GM04503 (cell line): ENCODE measurements at regions not wholly inside any gene's neighbourhood (a gene's known extent, or its start where the extent isn't known, plus 50 kb on each side); places are given as distances from the start of the nearest gene placed in this dataset.

Source experiments
- DNase-seq: peaks from one replicate; pipeline ENCODE4 v3.0.0-alpha.2; 2012; ENCODE audit warnings: low read depth

DNA sequence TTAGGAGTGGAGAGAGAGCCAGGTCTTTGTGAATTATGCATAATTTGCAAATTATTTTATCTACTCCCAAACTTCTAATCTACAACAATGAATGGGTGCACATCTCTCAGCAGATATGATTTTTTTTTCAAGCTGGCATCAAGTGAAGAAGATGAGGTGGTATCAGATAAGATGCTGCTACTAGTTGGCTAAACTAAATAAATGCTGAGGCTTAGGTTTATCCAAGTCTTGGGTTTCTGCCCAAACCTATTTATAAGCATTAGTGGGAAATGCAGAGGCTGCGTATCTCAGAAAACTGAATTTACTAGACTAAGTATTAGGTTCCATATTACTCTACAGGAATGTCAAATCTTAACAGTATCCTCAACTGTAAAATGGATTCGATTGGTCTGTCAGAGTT, 703.0 kb upstream of the CELF2 start:
- no peak for DNase-seq

DNA sequence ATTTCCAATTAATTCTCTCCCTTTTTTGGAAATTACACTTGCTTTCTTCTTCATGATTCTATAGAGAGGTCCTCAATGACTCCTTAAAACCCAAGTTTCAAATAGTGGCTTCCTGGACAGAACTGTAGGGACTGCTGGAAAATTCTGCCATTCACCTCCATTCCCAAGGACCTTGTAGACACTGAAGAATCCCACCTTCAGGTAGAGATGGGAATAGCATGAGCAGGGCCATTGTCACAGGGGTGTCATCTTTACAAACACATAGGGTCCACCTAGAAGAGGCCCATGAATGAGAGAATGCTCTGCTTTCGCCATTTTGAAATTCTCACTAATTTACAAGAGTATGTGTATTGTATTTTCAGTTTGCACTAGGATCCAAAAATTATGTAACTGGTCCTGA, 701.7 kb upstream of the CELF2 start:
- no peak for DNase-seq

DNA sequence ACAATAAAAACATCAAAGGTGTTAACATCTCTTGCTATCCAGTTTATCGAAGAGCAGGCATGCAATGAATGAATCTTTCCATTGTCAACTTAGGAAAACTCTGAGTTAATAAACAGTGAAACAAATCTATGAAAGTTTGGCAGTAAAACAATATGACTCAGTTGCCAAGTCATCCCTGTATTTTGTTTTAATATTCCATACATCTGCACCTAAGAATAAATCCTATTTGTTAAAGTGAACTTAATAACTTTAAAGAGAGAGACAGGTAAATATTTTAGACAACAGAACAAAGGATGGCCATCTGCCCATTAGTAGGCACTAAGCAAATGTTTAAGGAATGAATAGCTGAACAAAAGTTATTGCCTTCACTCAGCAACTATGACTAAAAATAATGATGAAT, 700.5 kb upstream of the CELF2 start:
- no peak for DNase-seq

DNA sequence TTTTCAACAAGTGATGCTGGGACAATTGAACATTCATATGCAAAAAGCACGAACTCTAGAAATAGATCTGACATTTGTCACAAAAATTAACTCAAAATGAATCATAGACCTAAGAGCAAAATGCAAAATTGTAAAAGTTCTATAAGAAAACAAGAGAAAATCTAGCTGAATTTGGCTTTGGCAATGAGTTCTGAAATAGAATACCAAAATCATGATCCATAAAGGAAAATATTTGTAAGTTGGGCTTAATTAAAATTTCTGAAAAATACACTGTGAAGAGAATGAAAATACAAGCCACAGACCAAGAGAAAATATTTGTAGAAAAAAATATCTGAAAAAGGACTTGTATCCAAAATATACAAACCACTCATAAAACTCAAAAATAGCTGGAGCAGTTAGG, 698.8 kb upstream of the CELF2 start:
- no peak for DNase-seq

DNA sequence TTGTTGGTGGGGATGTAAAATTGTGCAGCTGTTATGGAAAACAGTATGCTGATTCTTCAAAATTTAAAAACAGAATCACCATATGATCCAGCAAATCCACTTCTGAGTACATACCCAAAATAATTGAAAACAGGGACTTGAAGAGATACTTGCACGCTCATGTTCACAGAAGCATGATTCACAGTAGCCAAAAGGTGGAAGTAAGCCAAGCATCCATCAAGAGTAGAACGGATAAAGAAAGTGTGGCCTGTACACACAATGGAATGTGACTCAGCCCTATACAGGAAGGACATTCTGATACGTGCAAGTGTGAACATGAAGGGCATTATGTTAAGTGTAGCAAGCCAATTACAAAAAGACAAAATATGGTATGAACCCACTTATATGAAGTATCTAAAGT, 696.7 kb upstream of the CELF2 start:
- DNase-seq: no peak

DNA sequence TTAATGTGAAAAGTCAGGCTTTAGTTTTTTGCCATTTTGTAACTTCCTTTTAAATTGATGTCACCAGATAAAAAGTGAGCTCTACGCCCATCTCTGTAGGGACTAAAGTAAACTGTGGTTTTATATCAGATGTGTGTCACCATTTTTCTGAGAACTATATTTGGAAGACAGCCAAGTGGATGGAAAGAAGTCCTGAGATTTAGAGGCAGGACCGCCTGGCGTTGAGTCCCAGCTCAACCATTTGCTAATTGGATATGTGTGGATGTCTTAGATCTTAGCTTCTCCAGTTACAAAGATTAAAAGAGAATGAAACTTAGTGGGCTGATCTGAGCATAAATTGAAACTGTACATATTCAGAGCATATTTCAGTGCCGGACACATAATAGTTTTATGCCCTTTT, 691.6 kb upstream of the CELF2 start:
- no peak for DNase-seq

DNA sequence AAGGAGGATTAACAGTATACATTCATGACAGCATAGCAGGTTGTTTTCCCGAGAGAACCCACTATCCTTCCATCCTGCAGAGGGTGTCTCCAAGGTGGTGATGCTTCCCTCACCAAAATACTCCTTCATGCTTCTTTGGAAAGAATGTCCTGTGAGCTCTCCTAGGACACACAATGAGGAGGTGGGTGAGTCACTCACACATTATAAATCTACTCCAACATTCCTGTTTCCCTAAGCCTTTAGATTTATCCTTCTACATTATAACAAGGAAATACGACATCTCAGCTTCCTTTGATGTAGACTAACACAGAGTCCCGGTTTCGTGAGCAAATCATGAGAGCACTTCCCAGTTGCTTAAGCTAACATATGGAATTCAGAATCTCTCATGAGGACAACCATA, 689.7 kb upstream of the CELF2 start:
- no peak for DNase-seq

DNA sequence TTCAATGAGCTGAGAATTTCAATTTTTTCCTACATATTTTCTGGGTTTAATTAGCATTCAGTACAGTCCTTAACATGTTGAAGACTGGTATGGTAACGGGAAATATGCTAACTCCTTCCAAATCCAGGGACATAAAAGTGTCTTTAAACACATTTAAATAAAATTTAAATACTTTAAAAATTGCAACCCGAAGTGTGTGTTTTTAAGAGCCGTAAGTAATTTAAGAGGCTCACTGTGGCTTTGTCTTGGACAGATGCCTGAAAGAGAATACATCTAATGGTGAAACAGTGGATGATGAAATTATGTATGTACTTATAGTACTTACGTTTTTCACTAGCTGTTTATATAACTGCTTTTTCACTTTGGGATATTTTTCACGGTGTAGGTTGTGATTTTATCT, 687.3 kb upstream of the CELF2 start:
- DNase-seq: no peak

DNA sequence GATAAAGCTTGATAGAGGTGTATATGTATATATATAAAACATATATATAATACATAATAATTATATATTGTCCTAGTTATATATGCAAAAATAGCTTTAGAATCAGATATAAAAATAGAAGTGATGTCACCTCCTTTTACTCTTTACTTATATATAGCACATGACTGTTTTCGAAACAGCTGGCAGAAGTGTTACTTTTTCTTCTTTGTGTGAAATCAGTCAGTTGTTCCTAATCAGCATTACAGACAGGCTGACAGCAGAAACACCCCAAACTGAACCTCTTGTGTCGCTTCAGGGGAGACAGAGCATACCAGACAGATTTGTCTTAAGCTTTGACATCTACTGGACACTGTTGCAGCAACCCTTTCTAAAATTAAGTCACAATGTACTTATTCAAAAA, 684.9 kb upstream of the CELF2 start:
- DNase-seq: no peak

DNA sequence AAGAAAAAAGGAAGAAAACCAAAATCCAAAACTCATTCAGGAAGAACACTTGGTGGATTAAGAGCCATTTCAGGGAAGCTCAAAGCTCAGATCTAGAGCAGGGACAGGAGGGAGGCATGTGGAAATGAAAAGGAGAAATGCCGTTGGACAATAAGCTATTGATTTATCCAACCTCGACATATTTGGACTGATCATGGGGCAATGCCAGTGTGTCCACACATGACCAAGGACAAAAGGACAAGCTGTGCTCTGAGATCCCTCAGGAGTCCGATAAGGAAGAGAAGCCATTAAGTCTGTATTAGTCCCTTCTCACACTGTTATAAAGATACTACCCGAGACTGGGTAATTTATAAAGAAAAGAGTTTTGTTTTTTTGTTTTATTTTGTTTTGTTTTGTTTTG, 684.0 kb upstream of the CELF2 start:
- no peak for DNase-seq

DNA sequence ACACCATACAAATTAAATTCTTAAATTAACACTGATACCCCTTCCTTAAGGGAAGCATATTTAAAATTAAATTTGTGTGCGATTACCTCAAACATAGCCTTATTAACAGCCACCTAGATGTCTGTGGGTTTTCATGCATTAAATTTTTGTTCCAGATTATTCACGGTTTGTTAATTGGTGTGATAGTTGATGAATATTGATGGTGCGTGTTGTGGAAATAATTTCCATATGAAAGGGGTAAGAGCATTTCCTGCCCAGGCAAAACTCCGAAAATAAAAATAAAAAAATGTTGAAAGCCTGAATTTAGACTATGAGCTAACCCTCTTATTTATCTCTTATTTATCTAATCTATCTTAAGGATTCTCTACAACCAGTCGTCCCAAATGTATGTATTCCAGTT, 679.3 kb upstream of the CELF2 start:
- no peak for DNase-seq

DNA sequence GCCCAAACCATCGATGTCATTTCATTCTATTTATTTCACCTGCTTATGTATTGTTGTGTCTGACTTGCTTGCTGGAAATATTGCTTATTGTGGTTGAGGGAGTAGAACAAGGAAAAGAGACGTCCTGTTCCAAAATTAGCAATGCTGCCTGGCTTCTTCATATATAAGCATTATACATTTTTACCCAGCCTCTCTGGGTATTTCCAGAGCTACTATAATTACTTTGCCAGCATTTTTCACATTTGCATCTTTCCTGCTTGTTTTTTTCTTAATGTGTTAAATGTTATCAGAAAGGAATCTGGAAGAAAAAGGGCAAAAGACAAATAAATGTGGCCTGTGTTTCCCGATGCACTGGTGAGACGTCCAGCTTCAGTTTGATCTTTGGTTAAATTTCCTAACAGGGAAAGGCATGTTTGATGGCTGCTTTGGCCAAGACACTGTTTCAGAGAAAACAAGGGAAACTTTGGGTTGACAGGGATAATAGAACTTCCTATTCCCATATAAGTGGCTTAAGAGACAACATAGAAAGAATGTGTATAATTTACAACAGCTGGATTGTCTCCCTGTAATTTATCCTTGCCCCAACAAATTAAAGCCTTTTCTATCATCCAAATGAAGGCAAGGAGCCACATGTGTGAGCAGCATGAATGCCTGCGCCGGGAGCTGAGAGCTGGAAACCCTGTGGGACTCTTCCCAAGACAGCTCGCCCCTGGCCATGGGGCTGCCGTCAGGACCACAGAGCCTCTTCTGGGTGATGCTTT, 671.1 kb upstream of the CELF2 start:
- DNase-seq: no peak

DNA sequence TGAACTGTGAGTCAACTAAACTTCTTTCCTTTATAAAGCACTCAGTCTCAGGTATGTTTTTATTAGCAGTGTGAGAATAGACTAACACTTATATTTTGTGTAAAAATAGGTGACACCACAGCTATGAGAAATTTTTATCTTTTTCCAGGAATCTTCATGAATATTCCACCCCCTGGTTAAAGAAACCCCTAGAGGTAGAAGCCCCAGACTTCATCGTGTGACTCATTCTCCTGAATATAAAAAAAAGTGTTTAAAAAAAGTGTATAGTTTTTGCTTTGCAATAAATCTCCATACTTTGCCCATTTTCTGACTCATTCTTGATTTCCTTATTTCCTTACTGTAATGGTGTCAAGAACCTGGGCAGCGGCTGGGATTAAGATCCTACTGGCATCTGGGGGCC, 667.6 kb upstream of the CELF2 start:
- DNase-seq: no peak

DNA sequence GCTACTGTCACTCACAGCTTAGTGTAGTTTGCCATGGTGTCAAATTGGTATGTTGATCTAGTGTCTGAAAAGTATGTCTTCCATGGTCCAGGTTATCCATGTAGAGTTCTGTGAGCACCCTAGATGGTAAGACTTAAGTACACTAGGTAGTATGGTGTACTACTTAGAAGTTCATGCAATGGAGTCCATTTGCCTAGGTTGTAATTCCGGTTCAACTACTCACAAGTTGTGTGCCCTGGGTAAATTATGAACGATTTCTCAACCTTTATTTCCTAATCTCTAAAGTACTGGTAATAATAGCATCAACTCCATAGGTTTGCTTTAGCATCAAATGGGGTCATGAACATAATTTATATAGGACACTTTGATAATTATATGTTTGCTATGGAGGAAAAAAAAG, 666.2 kb upstream of the CELF2 start:
- DNase-seq: no peak

DNA sequence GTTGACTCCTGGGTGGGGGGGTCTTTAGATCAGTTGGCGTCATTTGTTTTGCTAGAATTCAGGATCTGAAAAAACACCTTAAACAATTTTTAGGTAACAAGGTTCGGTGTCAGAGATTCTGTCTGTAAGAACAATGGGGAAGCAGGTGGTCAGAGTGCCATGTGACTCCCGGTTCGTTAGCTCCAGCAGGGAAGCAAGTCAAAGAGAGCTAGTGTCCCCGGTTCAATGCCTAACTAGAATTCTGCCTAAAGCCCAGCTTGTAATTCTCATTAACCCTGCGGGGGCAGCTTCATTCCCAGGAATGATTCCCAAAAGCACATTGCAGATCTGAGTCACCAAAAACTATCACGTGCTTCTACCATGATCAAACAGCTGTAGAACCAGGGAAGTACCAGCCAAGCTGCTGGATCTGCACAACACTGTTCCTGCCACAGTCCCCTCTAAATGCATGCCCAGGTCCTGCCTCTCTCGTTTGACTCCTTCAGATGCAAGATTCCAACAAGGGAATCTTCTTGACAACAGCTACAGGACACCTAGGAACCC, 664.3 kb upstream of the CELF2 start:
- no peak for DNase-seq

DNA sequence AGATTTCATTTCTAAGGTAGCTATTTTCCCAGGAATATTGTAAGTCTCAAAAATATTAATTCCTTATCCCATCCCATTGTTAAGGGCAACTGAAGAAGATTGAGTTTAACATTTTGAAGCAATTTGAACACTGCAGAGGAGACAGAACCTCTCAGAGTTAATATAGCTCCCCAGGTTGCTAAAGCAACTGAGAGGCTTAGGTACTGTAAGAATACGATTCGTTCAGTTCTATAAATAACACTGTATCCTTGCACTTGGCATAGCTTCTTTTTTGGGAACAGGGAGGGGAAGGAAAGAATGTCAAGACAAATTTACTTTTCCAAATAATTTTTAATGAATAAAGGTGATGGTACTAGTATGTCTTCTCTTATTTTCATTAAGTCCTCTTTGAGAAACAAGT, 658.4 kb upstream of the CELF2 start:
- DNase-seq: no peak

DNA sequence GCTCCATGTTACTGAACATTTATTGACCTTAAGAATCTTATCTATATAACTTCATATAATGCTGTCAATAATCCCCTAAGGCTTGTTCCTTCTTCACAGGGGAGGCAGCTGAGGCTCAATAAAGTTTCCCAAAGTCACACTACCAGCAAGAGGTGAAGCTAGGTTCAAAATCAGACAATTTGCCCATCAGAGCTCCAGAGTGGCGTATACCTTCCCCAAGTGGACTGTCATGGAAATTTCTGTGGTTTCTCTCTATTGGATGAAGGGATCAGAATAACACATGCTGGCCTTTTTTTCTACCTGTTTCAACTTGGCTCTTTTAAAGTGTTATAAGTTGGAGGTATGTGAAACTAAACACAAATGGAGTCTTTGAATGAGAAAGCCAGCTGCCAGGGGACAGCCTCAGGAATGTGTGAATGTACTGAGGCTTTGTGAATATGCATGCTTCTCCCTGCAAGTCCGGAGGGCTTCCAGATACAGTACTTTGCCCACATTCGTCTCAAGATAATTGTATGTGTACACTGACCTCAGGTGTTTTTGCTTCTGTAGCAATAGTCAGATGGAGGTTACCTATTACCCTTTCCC, 656.3 kb upstream of the CELF2 start:
- no peak for DNase-seq

DNA sequence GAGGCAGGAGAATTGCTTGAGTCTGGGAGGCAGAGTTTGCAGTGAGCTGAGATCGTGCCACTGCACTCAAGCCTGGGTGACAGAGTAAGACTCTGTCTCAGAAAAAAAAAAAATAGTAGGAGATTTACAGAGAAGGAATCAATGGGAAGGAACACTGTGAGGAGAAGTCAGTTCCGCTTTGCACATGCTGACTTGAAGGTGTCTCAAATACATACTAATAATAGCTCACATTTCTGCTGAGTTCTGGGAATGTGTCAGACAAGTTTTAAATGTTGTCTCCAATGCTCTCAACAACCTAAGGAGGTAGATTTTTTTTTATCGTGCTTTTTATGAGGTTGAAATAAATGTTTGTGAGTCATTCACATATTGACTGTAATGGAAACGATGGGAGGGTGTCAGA, 654.9 kb upstream of the CELF2 start:
- DNase-seq: no peak

DNA sequence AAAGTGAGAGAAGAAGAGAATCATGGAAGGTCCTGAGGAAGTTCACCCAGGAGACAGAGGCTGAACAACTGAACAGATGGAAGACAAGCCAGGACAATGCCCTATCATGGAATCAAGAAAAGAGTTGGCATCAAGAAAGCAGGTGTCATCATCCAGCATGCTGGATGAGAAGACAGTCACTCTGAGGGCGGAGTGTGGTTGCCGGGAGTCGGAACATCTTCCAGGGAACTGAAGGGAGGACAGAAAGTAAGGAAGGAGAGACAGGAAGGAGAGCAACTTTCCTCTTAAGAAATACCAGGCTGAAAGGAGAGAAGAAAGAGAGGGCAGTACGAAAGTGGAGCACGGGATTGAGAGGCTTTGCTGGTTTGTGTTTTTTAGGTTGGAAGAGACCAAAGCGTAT, 654.5 kb upstream of the CELF2 start:
- no peak for DNase-seq

DNA sequence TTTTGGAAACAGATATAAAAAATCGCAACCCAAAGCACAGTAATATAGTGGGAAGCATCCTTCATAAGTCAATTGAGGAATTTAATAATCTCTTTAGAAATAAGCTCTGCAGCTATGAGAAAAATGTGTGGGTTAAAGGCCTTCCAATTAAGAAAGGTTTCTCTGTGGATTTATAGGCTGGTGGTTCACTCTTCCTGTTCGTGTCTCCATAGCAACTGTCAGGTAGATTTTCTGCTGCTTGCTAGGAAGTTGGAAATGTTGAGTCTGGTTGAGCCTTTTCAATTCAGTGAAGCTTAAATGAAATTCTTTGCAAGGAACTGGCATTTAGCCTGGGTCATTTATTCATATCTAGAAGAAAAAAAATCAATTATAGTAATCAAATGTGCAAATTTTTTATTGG, 652.8 kb upstream of the CELF2 start:
- DNase-seq: no peak

DNA sequence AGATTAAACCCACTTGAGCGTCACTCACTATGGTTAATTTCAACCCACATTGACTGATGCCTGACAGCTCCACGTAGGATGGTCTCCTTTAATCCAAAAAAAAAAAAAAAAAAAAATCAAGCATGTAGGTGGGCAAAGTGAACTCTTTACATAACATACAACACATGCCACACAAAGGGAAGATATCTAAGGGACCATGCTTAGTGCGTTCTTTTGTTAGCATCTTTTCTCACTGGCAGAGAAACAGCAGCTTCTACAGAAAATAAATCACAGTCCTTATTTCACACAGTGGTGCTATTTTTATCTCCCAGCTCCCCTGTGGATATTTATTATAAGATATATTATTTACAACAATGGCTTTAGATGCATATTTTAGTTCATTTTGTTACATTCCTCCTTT, 652.0 kb upstream of the CELF2 start:
- DNase-seq: no peak

DNA sequence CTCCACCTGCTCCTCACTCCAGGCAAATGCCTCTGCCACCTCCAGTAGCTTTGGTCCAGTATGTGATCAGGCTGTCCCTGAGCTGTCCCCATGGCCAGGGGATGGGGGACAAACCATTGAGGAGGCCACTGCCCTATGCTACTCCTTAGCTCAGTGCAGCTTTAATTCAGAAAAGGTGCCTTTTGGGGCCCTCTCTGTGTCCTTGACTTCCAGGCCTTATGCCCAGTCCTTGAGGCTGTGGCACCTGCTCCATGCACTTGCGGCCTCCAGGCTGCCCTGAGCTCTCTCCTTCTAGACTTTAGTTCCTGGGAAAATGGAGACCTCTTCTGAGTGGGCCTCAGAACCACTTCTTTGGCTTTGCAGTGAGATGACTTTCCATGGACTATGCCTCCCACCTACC, 650.8 kb upstream of the CELF2 start:
- DNase-seq: no peak

DNA sequence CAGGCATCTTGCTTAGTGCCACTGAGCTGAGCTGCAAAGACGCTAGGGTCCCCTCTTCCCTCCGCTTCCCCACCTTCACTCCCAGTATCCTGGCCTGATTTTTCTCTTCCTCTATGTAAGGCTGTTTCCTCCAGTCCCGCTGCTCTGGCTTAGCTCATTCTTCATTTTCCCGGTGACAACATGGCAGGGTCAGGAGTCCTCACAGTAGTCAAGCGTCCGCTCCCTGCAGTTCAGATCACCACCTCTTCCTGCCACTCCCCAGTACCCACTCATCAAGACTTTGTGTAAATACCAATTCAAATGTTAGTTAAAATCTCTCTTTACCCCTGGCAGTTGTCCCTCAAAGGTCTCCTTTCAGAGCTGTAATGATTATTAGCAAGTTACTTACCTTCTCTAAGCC, 650.4 kb upstream of the CELF2 start:
- DNase-seq: no peak

DNA sequence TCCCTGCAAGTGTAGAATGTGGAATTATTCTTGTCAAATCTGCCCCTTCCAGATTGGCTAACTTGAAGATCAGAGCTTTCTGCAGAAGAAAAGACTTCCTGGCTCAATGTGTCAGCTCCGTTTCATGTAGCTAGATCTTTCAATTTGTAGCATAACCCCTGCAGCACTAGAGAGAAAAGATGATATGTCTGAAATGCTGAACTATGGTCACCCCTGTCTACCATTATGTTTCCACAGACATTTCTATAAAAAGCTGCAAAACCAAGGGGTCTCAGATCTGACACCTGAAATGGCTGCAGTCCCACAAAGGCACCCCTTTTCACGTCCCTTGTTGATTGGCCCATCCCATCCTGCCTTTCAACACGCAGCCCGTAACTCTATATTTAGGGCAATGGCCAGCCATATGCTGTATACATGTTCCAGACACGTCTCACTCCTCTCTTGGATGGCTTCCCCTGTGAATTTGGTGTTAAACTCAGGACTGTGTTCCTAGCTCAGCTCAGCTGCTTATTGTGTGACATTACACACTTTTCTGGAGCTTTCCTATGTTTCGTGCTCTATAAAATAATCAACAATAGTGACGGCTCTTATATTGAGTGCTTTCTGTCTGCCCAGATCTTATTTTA, 648.6 kb upstream of the CELF2 start:
- DNase-seq: no peak
